ENCODE measurements at regions not wholly inside any gene's neighbourhood (a gene's known extent, or its start where the extent isn't known, plus 50 kb on each side); places are given as distances from the start of the nearest gene placed in this dataset.

DNA sequence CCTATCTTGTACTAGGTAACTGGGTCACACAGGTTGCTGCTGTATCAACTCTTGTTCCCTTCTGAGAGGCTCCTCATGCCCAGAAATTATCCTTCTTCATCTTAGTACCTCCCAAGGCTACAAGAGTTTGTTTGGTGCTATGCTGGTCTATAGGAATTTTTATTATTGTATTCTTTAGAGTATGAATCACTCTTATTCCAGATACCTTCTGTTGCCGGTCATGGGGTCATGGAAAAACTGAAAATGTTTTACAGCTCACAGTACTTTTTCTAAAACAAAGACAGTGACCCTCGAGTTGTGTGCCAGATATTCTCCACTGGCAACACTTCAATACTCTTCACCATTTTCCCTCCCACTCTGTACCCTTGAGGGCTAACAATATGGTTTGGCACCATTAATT, 1598.0 kb upstream of the TMEM132C start:
- peak in 1 of 3 donors; percentile 22 for DNase-seq

- no peak for DNase-seq
These were observed 1590.5 kb upstream of the TMEM132C start for GRCh38 chr12:126676434-126676833.

- DNase-seq = peak in 2 of 3 donors; percentile 2 to 12
These were observed 1585.3 kb upstream of the TMEM132C start for GRCh38 chr12:126681676-126682075.

DNA sequence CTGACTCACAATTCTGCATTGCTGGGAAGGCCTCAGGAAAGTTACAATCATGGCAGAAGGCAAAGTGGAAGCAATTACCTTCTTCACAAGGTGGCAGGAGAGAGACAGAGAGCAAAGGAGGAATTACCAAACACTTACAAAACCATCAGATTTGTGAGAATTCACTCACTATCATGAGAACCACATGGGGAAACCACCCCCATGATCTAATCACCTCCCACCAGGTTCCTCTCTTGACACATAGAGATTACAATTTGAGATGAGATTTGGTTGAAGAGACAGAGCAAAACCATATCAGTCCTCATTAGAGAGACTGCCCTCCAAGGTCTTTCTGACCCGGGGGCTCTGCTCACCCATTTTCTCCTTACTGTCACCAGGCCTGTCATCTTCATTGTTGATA, 1582.3 kb upstream of the TMEM132C start:
- no peak for DNase-seq

GRCh38 chr12:126685636-126686035, 1581.3 kb upstream of the TMEM132C start:
- no peak for DNase-seq

GRCh38 chr12:126688556-126688955, 1578.4 kb upstream of the TMEM132C start:
- no peak for DNase-seq

GRCh38 chr12:126700096-126700495, 1566.9 kb upstream of the TMEM132C start:
- no peak for DNase-seq

GRCh38 chr12:126704609-126705008, 1562.4 kb upstream of the TMEM132C start:
- no peak for DNase-seq

GRCh38 chr12:126706300-126706699, 1560.7 kb upstream of the TMEM132C start:
- DNase-seq = no peak

DNA sequence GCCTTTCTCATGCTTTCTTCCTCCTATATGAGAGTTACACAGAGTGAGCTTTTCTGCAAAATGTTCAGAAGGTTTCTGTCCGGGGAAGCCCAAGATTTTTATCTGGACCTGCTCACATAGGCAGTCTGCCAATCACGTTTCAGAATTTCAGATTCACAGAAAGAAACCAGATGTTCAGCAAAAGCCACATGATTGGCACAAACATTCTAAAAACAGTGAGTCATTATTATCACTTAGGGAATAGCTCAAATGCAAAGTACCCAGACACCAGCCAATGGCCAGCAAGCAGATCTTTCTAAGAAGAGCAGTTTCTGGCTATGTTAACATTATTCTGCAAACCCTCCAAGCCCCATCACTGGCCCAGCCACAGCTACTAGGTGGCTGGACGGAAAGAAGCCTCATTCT, 1558.5 kb upstream of the TMEM132C start:
- DNase-seq = peak; percentile 15 to 48 (median 42)

DNA sequence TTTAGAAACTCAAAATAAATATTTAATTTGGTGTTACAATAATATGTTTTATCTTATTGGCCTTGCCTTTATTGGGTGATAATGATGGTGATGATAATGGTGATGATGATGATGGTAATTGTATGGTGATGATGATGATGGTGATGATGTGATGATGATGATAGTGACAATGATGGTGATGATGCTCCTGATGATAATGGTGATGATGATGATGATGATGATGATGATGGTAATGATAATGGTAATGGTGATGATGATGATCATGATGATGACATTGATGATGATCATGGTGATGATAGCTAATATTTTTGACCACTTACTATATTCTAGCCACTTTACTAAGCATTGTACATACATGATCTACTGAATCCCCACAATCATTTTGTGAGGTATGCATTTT, 1548.6 kb upstream of the TMEM132C start:
- no peak for DNase-seq

DNA sequence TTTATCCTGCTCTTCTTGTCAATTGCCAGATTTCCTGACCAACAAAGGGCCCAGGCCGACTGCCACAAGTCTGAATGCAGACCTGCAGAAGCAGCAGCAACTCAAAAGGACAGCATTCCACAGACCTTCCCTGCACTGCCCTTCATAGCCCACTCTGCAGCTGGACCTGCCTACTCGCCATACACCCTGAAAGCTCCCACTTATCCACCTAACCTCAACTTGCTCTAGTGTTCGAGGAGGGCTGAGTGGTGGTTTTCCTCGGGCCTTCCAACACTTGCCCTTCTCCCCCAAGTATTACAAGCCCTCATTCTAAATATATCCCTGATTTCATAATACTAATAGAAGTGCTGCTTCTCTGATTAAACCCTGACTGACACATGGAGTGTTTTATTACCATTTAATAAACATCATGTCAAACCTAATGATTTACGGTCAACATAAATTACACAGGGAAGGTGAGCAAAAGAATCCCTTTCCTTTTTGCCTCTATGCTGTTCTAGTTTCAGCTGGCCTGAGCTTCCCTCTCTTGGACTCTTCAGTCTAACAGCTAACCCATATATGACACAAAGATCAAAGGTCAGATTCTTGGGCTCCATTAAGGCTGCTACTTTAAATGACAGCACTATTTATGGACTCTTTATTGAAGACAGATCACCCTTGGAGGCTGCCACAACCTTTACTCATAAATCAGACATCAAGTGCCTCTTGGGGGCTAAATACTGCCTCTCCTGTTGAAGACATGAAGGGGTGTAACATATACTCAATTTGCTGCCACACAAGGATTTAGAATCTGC, 1546.9 kb upstream of the TMEM132C start:
- no peak for DNase-seq

DNA sequence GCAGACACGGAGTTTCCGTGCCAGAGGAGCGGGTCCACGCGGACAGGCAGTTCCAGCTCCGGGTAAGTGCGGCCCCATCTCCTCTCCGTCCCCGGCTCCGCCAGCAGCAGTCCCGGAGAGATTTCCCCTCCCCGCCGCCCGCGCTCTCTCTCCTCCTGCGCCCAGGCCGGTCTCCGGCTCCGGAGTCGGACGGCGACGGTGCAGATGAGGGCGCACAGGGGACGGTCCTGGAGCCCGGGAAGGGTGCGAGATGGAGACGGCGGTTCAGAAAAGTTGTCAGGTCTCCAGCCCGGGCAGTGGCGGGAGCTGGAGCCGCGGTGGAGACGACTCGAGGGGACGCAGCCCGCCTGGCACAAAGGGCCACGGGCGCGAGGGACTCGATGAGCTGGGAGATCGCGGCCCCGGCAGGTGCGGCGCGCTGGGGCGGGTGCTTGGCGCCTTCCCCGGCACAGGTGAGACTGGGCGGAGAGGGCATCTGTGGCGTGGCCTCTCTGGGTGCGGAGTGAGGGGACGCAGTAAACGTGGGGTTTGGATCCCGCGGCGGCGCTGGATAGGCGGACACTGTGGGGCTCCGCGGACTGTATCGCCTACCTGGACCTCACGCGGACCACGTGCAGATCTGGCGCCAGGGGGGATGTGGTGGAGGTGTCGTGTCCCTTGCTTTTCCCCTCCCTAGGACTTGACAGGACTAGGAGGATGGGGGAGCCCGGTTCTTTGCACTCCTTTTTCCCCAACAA, 1540.3 kb upstream of the TMEM132C start:
- no peak for DNase-seq

DNA sequence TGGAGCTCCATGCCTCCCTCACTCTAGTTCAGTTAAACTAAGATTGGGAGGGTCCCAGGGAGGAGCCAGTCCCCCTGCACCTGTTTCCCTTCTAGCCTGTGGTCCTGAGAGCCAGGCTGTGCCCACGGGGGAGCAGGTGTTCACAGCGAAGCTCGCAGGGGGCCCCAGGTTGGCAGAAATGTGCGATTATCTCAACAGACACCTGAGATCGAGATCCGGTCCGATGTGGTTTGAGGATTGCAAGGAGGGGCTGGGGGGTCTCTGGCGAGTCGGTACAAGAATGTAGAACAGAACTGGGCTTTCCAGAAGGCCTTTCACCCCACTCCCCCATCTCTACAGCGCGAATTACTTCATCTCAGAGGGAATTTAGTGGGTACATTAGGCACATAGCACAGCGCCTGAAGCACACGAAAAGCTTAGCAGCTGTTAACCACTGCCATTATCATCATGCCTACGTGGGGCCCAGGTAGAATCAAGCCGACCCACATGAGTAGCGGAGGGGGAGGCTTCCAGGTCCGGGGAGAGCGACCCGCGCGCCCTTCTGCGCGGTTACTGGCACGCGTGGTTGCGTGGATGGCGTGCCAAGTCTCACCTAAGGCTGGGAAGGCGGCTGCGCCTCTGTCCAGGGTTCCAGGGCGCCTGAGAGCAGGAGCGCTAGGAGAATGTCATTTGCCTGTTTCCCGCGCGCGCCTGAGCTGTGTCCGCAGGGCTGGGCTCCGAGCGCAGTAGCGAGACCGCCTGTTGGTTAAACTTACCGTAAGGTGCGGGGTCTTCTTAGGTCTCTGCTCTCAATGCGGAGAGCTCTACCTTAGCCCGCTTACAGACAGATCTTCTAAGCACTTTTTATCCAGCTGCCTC, 1539.5 kb upstream of the TMEM132C start:
- no peak for DNase-seq

- no peak for DNase-seq
These were observed 1532.7 kb upstream of the TMEM132C start for GRCh38 chr12:126734296-126734695.

GRCh38 chr12:126734710-126735109, 1532.3 kb upstream of the TMEM132C start:
- DNase-seq = no peak

DNA sequence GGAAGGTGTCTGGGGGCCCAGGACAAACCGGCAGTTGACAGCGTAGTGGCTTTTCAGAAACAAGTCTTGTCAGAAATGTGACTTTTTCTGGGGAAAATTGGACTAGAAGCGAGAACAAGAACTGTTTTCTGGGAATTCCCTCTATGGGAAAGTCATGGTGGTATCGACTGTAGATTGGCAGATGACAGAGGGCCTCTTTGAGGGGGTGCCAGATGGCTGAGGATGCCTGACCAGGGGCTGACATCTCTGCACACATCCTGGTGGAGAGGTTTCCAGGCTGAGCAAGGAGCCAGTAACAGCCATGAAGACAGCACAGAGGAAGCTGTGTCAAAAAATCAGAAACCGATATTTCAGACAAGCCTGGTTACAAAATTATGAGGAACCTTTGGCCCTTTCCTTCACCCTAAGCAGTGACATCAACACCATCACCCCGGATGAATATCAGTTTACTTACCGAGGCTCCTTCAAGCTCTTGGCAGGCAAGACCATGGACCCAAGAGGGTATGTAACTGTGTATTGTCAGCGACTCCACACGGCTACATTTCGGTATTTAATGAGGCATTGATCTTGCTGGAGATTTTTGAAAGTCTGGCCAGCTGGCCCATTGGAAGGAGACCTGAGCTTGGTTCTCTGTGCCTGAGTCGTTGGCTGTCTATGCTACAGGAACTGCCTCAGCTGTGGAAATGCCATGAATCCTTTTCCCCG, 1525.3 kb upstream of the TMEM132C start:
- peak in 2 of 3 donors; percentile 1 to 51 for DNase-seq

DNA sequence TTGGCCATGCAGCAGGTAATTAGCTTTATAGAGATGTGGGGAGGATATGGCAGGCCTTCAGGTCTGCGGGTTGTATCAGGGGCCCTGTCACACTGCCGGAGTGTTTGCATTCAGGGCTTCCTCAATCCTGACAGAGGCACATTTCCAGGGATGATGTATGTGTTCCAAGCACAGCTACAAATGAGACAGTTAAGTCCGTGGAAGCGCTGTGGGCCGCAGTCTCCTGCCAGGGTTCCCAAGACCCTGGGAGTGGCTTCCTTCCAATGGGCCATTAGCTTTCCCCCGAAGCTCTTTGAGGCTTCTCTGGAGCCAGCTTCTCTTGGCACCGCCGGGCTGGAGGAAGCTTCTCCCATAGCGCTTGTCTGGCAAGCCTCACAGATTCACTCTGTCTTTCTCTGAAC, 1524.7 kb upstream of the TMEM132C start:
- DNase-seq = peak; percentile 14 to 82 (median 66)

DNA sequence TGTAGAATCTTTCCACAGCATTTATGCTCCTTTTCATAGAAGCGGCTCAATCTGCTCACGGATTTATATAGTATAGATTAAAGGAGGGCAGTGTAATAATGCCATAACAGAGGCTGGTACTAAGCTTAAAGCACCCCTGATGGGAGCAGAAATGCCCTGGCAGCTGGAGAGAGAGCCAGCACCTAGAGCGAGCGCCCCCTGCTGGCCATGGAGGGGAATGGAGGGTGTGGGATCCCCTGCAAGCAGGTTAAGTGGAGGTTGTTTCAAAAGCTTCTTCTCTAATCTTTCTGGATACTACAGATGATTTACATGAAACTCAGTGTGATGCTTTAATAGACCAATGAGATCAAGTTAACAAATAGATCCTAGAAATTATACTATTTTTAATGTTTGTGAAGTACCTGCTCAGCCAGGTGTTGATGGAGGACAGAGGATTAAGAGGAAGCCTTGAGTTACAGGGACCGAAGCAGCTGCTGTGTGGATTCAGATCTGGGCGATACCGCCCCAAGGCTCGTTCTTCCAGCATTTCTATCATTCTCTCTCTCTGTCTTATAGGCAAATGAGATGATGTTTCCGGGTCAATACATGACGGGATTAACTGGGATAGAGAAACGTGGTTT, 1519.3 kb upstream of the TMEM132C start:
- peak in 1 of 3 donors; percentile 22 for DNase-seq

DNA sequence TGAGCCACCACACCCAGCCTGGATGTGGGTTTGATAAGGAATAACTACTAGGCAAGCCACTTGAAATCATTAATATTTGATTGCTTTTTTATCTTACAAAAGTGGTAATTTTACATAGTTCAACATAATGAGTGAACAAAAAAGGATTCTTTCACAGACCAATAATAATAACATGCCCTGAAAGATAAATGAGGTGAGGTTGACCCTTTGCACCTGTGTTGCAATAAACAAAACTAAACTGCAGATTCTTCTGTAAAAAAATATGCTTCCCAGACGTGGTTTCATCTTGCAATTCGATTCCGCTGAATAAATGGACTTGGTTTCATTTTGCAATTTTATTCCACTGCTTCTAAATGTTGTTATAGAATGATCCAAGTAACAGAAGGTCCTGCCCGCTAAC, 1514.9 kb upstream of the TMEM132C start:
- no peak for DNase-seq

DNA sequence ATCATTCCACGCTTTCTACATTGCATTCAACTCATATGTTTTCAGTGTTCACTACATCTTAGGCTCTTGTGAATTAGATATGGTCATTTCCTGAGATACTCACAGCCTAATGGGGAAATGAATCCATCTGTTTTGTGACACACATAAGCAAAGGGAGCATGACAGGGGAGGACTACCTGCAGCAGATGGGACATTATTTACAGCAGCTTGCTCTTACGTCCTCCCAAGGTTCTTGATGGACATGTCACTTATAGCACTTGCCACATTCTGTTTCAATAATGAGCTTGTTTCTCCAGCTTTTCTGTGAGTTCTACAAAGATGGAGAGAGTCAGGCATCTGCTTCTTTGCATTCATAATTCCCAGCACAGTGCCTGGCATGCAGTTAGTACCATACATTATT, 1509.6 kb upstream of the TMEM132C start:
- DNase-seq = no peak

Data from muscle of back (tissue), 3 donors.